IPS-15b (cell line): ENCODE measurements at regions not wholly inside any gene's neighbourhood (a gene's known extent, or its start where the extent isn't known, plus 50 kb on each side); places are given as distances from the start of the nearest gene placed in this dataset.

Source experiments
- H3K27me3 ChIP-seq: one replicate; pipeline ENCODE4 v1.6.1; 2013; ENCODE audit warnings: low read length; ENCODE audit not compliant: control insufficient read depth, insufficient read depth
- H3K36me3 ChIP-seq: one replicate; pipeline ENCODE4 v1.6.1; 2013; ENCODE audit warnings: low read length; ENCODE audit not compliant: control insufficient read depth, insufficient read depth
- H3K4me1 ChIP-seq: one replicate; pipeline ENCODE4 v1.6.1; 2013; ENCODE audit warnings: mild to moderate bottlenecking, low read length; ENCODE audit not compliant: control insufficient read depth, insufficient read depth
- H3K4me3 ChIP-seq: one replicate; pipeline ENCODE4 v1.5.1; 2013; ENCODE audit warnings: low read depth, low read length
- H3K9ac ChIP-seq: one replicate; pipeline ENCODE4 v1.6.1; 2013; ENCODE audit warnings: low read depth, mild to moderate bottlenecking, low read length
- H3K9me3 ChIP-seq: one replicate; pipeline ENCODE4 v1.6.1; 2013; ENCODE audit warnings: mild to moderate bottlenecking, low read length; ENCODE audit not compliant: control insufficient read depth, insufficient read depth

DNA sequence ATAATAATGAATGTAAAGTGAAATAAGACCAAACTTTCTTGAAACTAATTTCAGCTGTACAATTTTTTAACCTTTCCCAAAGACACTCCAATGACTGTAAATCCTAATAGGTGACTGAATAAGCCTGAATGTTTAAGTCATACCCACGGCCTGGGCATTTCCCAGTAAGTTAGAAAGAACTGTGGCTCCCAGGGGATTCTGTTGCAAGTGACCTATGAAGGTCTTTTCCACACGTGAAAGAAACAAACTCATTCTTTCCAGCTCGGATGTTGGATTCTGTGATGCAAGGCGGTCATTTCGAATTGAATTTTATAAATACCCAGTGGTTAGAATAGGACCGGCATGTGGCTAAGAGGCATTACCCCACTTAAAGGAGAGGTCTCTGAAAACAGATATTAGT lies 1134.4 kb downstream of the GALC start:
- H3K9ac ChIP-seq: no peak overlapping the region
- no peaks in the 10 kb centered on the region for H3K27me3 ChIP-seq
- H3K4me3 ChIP-seq: no peak overlapping the region
- H3K4me1 ChIP-seq: no peaks in the 10 kb centered on the region
- no peaks in the 10 kb centered on the region for H3K9me3 ChIP-seq
- H3K36me3 ChIP-seq: no peaks in the 10 kb centered on the region

DNA sequence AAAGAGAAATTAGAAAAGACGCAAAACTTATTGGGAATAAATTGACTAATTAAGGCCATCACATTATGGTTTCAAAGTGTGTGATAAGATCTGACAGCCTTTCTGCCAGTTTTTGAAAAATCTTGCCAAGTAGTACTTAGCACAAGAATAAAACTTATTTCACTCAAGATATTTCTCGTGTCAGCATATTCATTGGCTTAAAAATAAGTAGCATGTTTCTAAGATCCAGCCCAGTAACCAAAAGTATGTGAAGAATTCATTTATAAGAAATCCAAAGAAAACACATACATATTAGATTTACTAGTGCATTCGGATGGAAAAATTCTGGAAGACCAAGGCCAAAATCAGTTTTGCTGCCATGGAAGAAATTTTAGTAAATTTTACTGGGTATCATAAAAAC lies 1135.0 kb downstream of the GALC start:
- Histone ChIP-seq H3K36me3 (no peaks in the 10 kb centered on the region), H3K4me3 (no peak overlapping the region), H3K9ac (no peak overlapping the region), H3K4me1 (no peaks in the 10 kb centered on the region), H3K27me3 (no peaks in the 10 kb centered on the region), H3K9me3 (no peaks in the 10 kb centered on the region)

DNA sequence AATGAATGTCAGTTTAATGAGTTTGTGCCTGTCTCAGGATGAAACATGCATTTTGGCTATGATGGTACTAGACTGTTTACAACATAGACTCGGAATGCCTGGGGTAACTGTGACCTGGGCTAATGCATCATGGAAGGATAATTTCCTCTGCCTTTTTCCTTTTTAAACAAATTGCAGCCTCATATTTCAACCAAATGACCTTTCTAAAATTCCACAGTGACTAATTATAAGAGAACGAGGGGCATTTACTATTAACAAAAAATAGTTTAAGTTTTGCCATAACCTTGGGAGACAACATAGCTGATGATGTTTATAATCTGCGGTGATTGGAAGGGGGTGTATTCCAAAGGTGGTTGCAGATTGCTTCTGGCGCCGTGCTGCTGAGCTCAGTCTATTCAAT lies 1140.5 kb downstream of the GALC start:
- Histone ChIP-seq H3K36me3 (no peaks in the 10 kb centered on the region), H3K27me3 (no peaks in the 10 kb centered on the region), H3K9ac (no peak overlapping the region), H3K4me3 (no peak overlapping the region), H3K9me3 (no peaks in the 10 kb centered on the region), H3K4me1 (no peaks in the 10 kb centered on the region)

DNA sequence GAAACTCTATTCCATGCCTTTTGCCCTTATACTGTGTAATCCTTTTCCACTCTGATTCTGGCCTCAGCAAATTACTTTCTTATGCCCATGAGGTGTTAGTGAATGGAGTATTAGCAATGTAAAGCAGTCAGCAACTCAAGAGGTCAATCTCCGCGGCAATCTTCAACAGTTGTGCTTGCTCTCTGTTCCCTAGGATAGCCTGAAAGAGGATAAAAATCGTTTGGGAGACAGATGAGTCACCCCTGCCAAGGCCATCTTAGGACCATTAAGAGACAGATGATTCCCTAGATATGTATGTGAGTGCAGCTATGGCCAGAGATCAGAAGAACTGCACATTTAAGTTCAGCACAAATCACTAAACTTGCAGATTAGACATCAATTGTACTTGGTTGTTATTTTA lies 1145.8 kb downstream of the GALC start:
- Histone ChIP-seq H3K36me3 (no peaks in the 10 kb centered on the region), H3K9me3 (no peaks in the 10 kb centered on the region), H3K4me1 (no peaks in the 10 kb centered on the region), H3K9ac (no peak overlapping the region), H3K27me3 (no peaks in the 10 kb centered on the region), H3K4me3 (no peak overlapping the region)

DNA sequence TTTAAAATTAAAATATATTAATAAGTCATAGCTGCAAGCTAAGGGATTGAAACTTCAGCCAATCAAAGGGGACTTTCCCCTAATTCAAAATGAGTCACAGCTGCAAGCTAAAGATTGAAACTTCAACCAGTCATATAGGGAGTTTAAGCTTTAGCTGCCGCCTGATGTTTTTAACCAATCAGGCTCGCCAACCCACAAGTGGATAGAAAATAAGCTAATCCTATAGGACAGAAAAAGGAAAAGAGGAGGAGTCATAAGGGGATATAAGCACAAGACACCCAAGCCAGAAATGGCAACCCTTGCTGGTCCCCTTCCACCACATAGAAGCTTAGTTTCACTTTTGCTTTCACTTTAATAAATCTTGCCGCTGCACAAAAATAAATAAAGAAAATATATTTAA lies 1154.6 kb downstream of the GALC start:
- H3K4me3 ChIP-seq: no peak overlapping the region
- no peaks in the 10 kb centered on the region for H3K4me1 ChIP-seq
- no peaks in the 10 kb centered on the region for H3K9me3 ChIP-seq
- no peaks in the 10 kb centered on the region for H3K27me3 ChIP-seq
- H3K36me3 ChIP-seq: no peaks in the 10 kb centered on the region
- no peak overlapping the region for H3K9ac ChIP-seq

DNA sequence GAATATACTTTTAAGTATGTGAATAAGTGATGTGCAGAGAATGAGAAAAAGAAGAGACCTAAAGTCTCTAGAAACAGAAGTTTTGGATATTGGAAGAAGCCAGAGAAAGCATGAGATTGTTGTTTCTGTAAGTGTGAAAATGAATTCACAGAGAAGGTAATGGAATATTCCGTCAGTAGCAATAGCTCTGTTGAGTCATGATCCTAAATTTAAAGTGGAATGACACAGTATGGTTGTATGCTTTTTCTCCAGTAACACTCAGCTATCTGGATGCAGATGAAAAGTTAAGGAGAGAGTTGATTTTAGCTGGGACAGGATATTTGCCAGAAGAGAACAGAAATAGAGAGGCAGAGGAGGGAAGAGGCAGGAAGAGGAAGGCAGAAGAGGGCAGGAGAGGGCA lies 1166.3 kb downstream of the GALC start:
- Histone ChIP-seq H3K9me3 (no peaks in the 10 kb centered on the region), H3K27me3 (no peaks in the 10 kb centered on the region), H3K4me1 (no peaks in the 10 kb centered on the region), H3K9ac (no peak overlapping the region), H3K4me3 (no peak overlapping the region), H3K36me3 (no peaks in the 10 kb centered on the region)

DNA sequence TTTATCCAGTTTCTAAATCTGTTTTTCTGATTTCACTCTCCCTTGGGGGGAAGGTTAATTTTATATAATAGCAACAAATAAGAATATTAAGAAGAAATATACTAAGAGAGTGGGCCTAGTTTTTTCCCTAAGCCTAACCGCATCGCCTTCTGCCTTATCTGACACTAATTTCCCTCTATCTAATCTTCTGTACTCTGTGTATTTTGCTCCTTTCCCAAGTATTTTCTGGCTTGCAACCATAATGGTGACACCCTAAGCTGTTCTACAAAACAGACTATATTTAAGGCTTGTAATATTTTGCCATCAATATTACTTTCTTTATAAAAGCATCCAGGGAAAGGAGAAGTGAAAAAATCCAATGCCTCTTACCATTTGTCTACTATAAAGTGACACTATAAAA lies 1168.8 kb downstream of the GALC start:
- H3K4me1 ChIP-seq: peaks cover 2% of the 10 kb centered on the region
- H3K4me3 ChIP-seq: no peak overlapping the region
- no peak overlapping the region for H3K9ac ChIP-seq
- no peaks in the 10 kb centered on the region for H3K36me3 ChIP-seq
- H3K27me3 ChIP-seq: no peaks in the 10 kb centered on the region
- H3K9me3 ChIP-seq: no peaks in the 10 kb centered on the region

DNA sequence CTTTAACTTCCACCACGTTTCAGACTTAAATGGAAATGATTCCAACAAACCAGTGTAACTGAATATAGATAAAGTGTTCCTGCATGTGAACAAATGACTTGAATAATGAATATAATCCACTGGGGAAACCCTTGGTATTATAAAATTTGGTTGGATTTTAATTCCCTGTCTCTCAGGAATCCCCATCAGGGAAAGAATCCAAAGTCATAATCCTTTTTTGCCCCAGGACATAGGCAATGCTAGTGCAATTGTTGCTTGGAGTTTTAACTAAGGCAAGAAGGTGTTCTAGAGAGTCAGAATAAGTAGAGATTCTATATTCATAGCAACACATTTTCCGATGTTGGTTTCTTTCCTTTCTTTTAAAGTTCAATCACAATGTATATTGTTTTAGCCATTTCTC lies 1169.4 kb downstream of the GALC start:
- no peak overlapping the region for H3K9ac ChIP-seq
- peaks cover 2% of the 10 kb centered on the region for H3K4me1 ChIP-seq
- no peaks in the 10 kb centered on the region for H3K36me3 ChIP-seq
- H3K4me3 ChIP-seq: no peak overlapping the region
- no peaks in the 10 kb centered on the region for H3K9me3 ChIP-seq
- no peaks in the 10 kb centered on the region for H3K27me3 ChIP-seq

DNA sequence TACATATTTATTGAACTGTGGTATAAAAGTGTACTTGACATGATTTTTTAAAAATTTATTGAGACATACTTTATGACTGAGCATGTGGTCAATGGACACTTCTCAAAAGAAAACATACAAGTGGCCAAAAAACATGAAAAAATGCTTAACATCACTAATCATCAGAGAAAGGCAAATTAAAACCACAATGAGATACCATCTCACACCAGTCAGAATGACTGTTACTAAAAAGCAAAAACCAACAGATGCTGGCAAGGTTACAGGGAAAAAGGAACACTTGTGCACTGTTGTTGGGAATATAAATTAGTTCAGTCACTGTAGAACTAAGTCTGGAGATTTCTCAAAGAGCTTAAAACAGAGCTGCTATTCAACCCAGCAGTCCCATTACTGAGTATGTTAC lies 1177.6 kb downstream of the GALC start:
- H3K4me3 ChIP-seq: no peak overlapping the region
- no peak overlapping the region for H3K9ac ChIP-seq

DNA sequence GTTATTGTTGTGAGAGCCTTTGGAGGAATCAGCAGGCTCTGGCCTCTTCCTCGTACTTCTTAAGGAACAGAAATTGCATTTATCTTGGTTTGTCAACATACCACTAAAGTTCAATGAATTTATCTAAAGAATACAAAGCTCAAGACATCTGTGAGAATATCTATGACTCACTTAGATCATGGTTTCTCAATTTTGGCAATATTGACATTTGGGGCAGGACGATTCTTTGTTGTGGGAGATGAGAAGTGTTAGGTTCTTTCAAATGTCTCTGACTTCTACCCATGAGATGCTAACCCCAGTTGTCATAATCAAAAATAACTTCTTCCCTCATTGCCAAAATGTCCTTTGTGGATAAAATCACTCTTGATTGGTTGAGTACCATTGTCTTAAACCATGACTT lies 1190.3 kb downstream of the GALC start:
- H3K4me1 ChIP-seq: no peaks in the 10 kb centered on the region
- H3K9me3 ChIP-seq: no peaks in the 10 kb centered on the region
- no peaks in the 10 kb centered on the region for H3K27me3 ChIP-seq
- no peak overlapping the region for H3K4me3 ChIP-seq
- H3K36me3 ChIP-seq: no peaks in the 10 kb centered on the region
- no peak overlapping the region for H3K9ac ChIP-seq

More for the DNA sequence above, 1177.6 kb downstream of the GALC start:
- Histone ChIP-seq H3K9me3 (no peaks in the 10 kb centered on the region), H3K27me3 (no peaks in the 10 kb centered on the region), H3K36me3 (no peaks in the 10 kb centered on the region), H3K4me1 (peaks cover 2% of the 10 kb centered on the region)

DNA sequence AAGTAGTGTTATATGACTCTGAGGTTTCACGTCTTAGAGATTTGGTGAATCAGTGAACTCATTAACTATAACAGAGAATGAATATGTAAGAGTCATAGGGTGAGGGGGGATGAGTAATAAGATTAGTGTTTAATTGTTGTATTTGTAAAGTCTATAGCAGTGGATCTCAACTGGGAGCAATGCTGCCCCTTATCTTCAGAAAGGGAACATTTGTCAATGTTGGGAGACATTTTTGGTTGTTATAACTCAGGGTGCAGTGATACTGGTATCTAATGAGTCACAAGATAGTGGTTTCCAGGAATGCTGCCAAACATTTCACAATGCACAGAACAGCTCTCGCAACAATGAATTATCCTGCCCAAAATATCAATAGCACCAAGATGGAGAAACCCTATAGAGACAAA lies 1193.7 kb downstream of the GALC start:
- H3K9ac ChIP-seq: no peak overlapping the region
- H3K36me3 ChIP-seq: no peaks in the 10 kb centered on the region
- H3K4me3 ChIP-seq: no peak overlapping the region
- H3K9me3 ChIP-seq: no peaks in the 10 kb centered on the region
- H3K4me1 ChIP-seq: no peaks in the 10 kb centered on the region
- H3K27me3 ChIP-seq: no peaks in the 10 kb centered on the region

DNA sequence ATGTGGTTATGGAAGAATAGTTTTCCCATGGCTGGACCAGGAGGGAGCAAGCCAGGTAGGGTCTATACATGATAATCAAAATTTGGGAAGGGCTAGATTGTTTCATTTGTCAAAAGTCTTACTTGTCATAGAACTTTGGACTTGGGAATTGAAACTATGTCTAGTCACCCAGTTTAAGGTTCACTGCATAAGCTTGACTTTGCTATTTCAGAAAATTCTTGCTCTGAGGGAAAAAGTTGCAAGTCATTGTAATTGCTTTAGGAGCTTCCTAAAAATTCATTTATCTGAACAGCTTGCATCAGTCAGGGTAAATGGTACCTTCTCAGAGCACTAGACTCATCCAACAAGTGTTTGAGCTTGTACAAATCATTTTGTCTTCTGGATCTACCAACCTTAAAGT lies 1194.7 kb downstream of the GALC start:
- Histone ChIP-seq H3K9ac (no peak overlapping the region), H3K36me3 (no peaks in the 10 kb centered on the region), H3K9me3 (no peaks in the 10 kb centered on the region), H3K27me3 (no peaks in the 10 kb centered on the region), H3K4me3 (no peak overlapping the region), H3K4me1 (no peaks in the 10 kb centered on the region)

DNA sequence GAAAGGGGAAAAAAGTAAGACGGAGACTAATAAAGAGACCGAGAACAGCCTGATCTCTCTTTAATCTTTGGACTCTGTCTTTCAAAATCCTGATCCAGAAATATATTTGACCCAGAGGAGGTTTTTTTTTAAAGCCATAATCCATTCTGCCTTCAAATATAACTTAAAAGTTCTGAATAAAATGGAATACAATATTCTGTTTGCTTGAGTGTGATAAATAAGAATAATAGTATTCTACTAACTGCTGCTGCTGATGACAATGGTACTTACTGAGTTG lies 1196.0 kb downstream of the GALC start:
- Histone ChIP-seq H3K36me3 (no peaks in the 10 kb centered on the region), H3K9me3 (no peaks in the 10 kb centered on the region), H3K4me1 (no peaks in the 10 kb centered on the region), H3K27me3 (no peaks in the 10 kb centered on the region), H3K4me3 (no peak overlapping the region), H3K9ac (no peak overlapping the region)
